M059J (cell line): ENCODE measurements at regions not wholly inside any gene's neighbourhood (a gene's known extent, or its start where the extent isn't known, plus 50 kb on each side); places are given as distances from the start of the nearest gene placed in this dataset.

Source experiments
- DNase-seq: peaks from one replicate; pipeline ENCODE4 v3.0.0-alpha.2; 2012; ENCODE audit warnings: low read depth

- no peak for DNase-seq
These were observed 156.0 kb downstream of the KATNAL1 start for GRCh38 chr13:30151388-30151787.

- DNase-seq: peak; percentile 20
These were observed 158.1 kb downstream of the KATNAL1 start for GRCh38 chr13:30149248-30149647.

- no peak for DNase-seq
These were observed 158.6 kb downstream of the KATNAL1 start for GRCh38 chr13:30148786-30149185.

GRCh38 chr13:30148171-30148754 is 159.1 kb downstream of the KATNAL1 start:
- no peak for DNase-seq

GRCh38 chr13:30147421-30147820 is 159.9 kb downstream of the KATNAL1 start:
- DNase-seq: no peak

GRCh38 chr13:30147015-30147414 is 160.3 kb downstream of the KATNAL1 start:
- DNase-seq: no peak

GRCh38 chr13:30145709-30146367 is 161.5 kb downstream of the KATNAL1 start:
- no peak for DNase-seq

- DNase-seq: peak; percentile 69
These were observed 163.5 kb downstream of the KATNAL1 start for GRCh38 chr13:30143666-30144400.

- peak; percentile 97 for DNase-seq
These were observed 164.7 kb downstream of the KATNAL1 start for GRCh38 chr13:30142486-30143211.

GRCh38 chr13:30141775-30142485 is 165.4 kb downstream of the KATNAL1 start:
- DNase-seq: peak; percentile 44

- no peak for DNase-seq
These were observed 166.4 kb downstream of the KATNAL1 start for GRCh38 chr13:30140973-30141372.

GRCh38 chr13:30138511-30138910 is 168.8 kb downstream of the KATNAL1 start:
- DNase-seq: peak; percentile 42

GRCh38 chr13:30135868-30136267 is 171.5 kb downstream of the KATNAL1 start:
- DNase-seq: no peak

- no peak for DNase-seq
These were observed 172.0 kb downstream of the KATNAL1 start for GRCh38 chr13:30135351-30135750.

GRCh38 chr13:30134578-30134977 is 172.8 kb downstream of the KATNAL1 start:
- no peak for DNase-seq

GRCh38 chr13:30133996-30134395 is 173.4 kb downstream of the KATNAL1 start:
- DNase-seq: peak; percentile 57

GRCh38 chr13:30133554-30133912 is 173.8 kb downstream of the KATNAL1 start:
- no peak for DNase-seq

GRCh38 chr13:30132623-30133553 is 174.5 kb downstream of the KATNAL1 start:
- peak; percentile 85 for DNase-seq

GRCh38 chr13:30129411-30129810 is 177.9 kb downstream of the KATNAL1 start:
- DNase-seq: no peak

- DNase-seq: no peak
These were observed 178.8 kb downstream of the KATNAL1 start for GRCh38 chr13:30128591-30128990.

- no peak for DNase-seq
These were observed 179.3 kb downstream of the KATNAL1 start for GRCh38 chr13:30128095-30128494.
